Testis (tissue), 2 donors: ENCODE measurements at regions not wholly inside any gene's neighbourhood (a gene's known extent, or its start where the extent isn't known, plus 50 kb on each side); places are given as distances from the start of the nearest gene placed in this dataset.

Source experiments
- POLR2A ChIP-seq: fragments of 450-650 bp; IDR thresholded peaks from one replicate; pipeline ENCODE4 v1.6.1; 2017; ENCODE audit warnings: antibody characterized with exemption, mild to moderate bottlenecking, moderate library complexity
- TF ChIP-seq, protein P1 (sequence below), 3 experiments: fragments of 450-650 bp in 2 of 3; fragments of 200-600 bp in 1 of 3; sonication (generic) in 1 of 3; IDR thresholded peaks; one replicate each; pipeline ENCODE4 v1.5.1; 2016 to 2019; ENCODE audit warnings: antibody characterized with exemption in 3 of 3, mild to moderate bottlenecking in 2 of 3, moderate library complexity in 1 of 3

DNA sequence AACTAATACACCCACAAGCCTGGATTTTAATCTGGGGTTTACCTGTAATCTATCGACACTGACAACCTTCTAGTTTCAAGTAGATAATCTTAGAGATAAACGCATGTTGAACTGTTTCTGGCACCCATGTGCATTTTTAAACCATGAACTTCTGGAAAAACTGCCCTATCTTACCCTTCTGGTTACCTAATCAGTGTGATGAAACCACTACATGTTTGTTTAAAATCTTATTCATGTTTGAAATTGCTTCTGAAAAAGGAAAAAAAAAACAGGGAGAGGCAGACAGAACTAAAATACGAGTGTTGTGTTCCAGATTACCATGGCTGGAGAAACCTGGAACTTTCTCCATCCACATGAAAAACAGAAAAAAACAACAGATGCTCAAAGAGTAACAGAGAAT lies 139.3 kb downstream of the MID1IP1 start:
- TF ChIP-seq, protein P1, sequence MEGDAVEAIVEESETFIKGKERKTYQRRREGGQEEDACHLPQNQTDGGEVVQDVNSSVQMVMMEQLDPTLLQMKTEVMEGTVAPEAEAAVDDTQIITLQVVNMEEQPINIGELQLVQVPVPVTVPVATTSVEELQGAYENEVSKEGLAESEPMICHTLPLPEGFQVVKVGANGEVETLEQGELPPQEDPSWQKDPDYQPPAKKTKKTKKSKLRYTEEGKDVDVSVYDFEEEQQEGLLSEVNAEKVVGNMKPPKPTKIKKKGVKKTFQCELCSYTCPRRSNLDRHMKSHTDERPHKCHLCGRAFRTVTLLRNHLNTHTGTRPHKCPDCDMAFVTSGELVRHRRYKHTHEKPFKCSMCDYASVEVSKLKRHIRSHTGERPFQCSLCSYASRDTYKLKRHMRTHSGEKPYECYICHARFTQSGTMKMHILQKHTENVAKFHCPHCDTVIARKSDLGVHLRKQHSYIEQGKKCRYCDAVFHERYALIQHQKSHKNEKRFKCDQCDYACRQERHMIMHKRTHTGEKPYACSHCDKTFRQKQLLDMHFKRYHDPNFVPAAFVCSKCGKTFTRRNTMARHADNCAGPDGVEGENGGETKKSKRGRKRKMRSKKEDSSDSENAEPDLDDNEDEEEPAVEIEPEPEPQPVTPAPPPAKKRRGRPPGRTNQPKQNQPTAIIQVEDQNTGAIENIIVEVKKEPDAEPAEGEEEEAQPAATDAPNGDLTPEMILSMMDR (IDR thresholded peaks at IDR 0.05), result no peak
- TF ChIP-seq POLR2A, result no peak
